ENCODE measurements at regions not wholly inside any gene's neighbourhood (a gene's known extent, or its start where the extent isn't known, plus 50 kb on each side); places are given as distances from the start of the nearest gene placed in this dataset.

- DNase-seq (no peak), ATAC-seq (ENCODE audit: insufficient read depth, low read depth) (no peak)
- Histone ChIP-seq H3K9ac (ENCODE audit: low read depth, low read length) (no peak overlapping the region), H3K27ac (ENCODE audit: low read length) (no peak overlapping the region), H4K20me1 (ENCODE audit: insufficient read depth, low read length) (no peaks in the 10 kb centered on the region), H3K9me3 (ENCODE audit: insufficient read depth, low read length, severe bottlenecking) (no peaks in the 10 kb centered on the region), H2AFZ (ENCODE audit: low read depth, low read length) (no peak overlapping the region), H3K4me3 (ENCODE audit: low read depth in 1 of 2, low read length in 2 of 2) (no peak overlapping the region), H3K4me2 (ENCODE audit: insufficient read depth, low read length) (no peak overlapping the region), H3K27me3 (ENCODE audit: insufficient read depth, low read length, poor library complexity) (no peaks in the 10 kb centered on the region), H3K4me1 (ENCODE audit: insufficient read depth, low read length) (no peaks in the 10 kb centered on the region), H3K79me2 (ENCODE audit: insufficient read depth, low read length) (no peaks in the 10 kb centered on the region), H3K36me3 (ENCODE audit: insufficient read depth, low read length) (no peaks in the 10 kb centered on the region)
- TF ChIP-seq EZH2 (IDR thresholded peaks at IDR 0.05; ENCODE audit: borderline replicate concordance, low read depth, low read length, severe bottlenecking) (no peak), CTCF (IDR thresholded peaks at IDR 0.05; ENCODE audit: borderline replicate concordance, extremely low read depth, low read length, poor library complexity, severe bottlenecking) (no peak)
Observed at GRCh38 chr14:53491884-53492277, 338.8 kb upstream of the DDHD1 start.

DNA sequence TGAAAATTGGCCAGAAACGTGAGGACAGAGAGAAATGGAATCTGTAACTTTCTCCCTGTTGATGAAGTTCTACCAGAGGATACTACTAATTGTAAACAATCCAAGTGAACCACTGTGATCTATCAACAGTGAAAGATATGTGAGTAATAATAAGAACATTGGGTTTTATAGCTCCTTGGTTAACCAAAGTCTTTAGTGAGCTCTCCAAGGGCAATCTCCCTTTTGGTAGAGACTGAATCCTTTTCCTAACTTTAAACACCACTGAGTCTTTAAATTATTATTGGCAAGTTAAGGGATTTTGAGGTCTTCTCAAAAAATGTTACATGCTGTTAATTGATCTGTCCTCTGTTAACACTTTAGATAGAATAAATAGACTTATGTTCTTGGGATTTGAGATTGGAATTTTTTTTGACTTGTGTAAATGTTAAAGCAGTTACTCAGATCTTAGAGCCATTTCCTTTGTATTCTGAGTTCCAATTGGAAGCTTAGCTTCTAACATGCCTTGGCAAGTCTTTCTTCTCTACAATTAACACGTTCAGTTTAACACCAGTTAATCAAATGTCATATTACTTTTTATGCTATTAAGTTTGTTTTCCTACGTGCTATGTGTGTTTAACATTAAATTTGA is 338.2 kb upstream of the DDHD1 start:
- Histone ChIP-seq H4K20me1 (ENCODE audit: insufficient read depth, low read length) (no peaks in the 10 kb centered on the region), H3K27me3 (ENCODE audit: insufficient read depth, low read length, poor library complexity) (no peaks in the 10 kb centered on the region), H3K9me3 (ENCODE audit: insufficient read depth, low read length, severe bottlenecking) (no peaks in the 10 kb centered on the region), H3K36me3 (ENCODE audit: insufficient read depth, low read length) (no peaks in the 10 kb centered on the region), H3K9ac (ENCODE audit: low read depth, low read length) (no peak overlapping the region), H3K4me3 (ENCODE audit: low read depth in 1 of 2, low read length in 2 of 2) (no peak overlapping the region), H2AFZ (ENCODE audit: low read depth, low read length) (no peak overlapping the region), H3K4me1 (ENCODE audit: insufficient read depth, low read length) (no peaks in the 10 kb centered on the region), H3K4me2 (ENCODE audit: insufficient read depth, low read length) (no peak overlapping the region), H3K79me2 (ENCODE audit: insufficient read depth, low read length) (no peaks in the 10 kb centered on the region), H3K27ac (ENCODE audit: low read length) (no peak overlapping the region)
- DNase-seq (no peak), ATAC-seq (ENCODE audit: insufficient read depth, low read depth) (no peak)
- TF ChIP-seq CTCF (IDR thresholded peaks at IDR 0.05; ENCODE audit: borderline replicate concordance, extremely low read depth, low read length, poor library complexity, severe bottlenecking) = no peak

GRCh38 chr14:53478174-53478573 is 325.1 kb upstream of the DDHD1 start:
- ATAC-seq (ENCODE audit: insufficient read depth, low read depth) (no peak), DNase-seq (no peak)
- H3K9ac ChIP-seq (ENCODE audit: low read depth, low read length) = no peak overlapping the region
- H3K4me1 ChIP-seq (ENCODE audit: insufficient read depth, low read length) = no peaks in the 10 kb centered on the region
- no peak overlapping the region for H3K4me2 ChIP-seq (ENCODE audit: insufficient read depth, low read length)
- no peaks in the 10 kb centered on the region for H3K27me3 ChIP-seq (ENCODE audit: insufficient read depth, low read length, poor library complexity)
- H4K20me1 ChIP-seq (ENCODE audit: insufficient read depth, low read length) = no peaks in the 10 kb centered on the region
- H3K27ac ChIP-seq (ENCODE audit: low read length) = no peak overlapping the region
- H3K9me3 ChIP-seq (ENCODE audit: insufficient read depth, low read length, severe bottlenecking) = peaks cover 16% of the 10 kb centered on the region
- TF ChIP-seq CTCF (IDR thresholded peaks at IDR 0.05; ENCODE audit: borderline replicate concordance, extremely low read depth, low read length, poor library complexity, severe bottlenecking) = no peak
- no peak for TF ChIP-seq EZH2 (IDR thresholded peaks at IDR 0.05; ENCODE audit: borderline replicate concordance, low read depth, low read length, severe bottlenecking)
- H3K79me2 ChIP-seq (ENCODE audit: insufficient read depth, low read length) = no peaks in the 10 kb centered on the region; the same call in 1 of the 2 replicates
- H3K36me3 ChIP-seq (ENCODE audit: insufficient read depth, low read length) = peaks cover 6% of the 10 kb centered on the region; the same call in 1 of the 2 replicates
- no peak overlapping the region for H3K4me3 ChIP-seq (ENCODE audit: low read depth in 1 of 2, low read length in 2 of 2)
- no peak overlapping the region for H2AFZ ChIP-seq (ENCODE audit: low read depth, low read length)

DNA sequence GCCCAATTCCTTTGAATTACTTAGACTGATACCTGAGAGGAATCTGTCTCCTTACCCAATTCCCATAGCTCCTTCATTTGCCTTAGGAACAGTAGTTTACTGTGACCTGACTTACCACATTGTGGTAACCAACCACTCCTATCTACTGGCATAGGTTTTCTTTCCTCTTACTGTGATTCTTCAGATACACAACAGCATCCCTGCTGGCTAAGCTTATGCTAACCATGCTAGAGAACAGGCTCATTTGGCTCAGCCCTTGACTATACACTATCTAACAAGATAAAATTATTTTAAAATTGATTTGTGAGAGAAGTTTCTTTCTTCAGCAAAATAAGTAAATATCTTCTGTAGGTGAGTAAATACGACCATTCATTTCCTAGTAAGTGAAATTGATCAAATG is 320.4 kb upstream of the DDHD1 start:
- Histone ChIP-seq H3K36me3 (ENCODE audit: insufficient read depth, low read length) (no peaks in the 10 kb centered on the region), H3K4me3 (ENCODE audit: low read depth in 1 of 2, low read length in 2 of 2) (no peak overlapping the region), H3K27ac (ENCODE audit: low read length) (no peak overlapping the region), H4K20me1 (ENCODE audit: insufficient read depth, low read length) (no peaks in the 10 kb centered on the region), H3K4me1 (ENCODE audit: insufficient read depth, low read length) (no peaks in the 10 kb centered on the region), H3K9me3 (ENCODE audit: insufficient read depth, low read length, severe bottlenecking) (no peaks in the 10 kb centered on the region), H2AFZ (ENCODE audit: low read depth, low read length) (no peak overlapping the region), H3K79me2 (ENCODE audit: insufficient read depth, low read length) (peaks cover 11% of the 10 kb centered on the region), H3K4me2 (ENCODE audit: insufficient read depth, low read length) (no peak overlapping the region), H3K27me3 (ENCODE audit: insufficient read depth, low read length, poor library complexity) (no peaks in the 10 kb centered on the region), H3K9ac (ENCODE audit: low read depth, low read length) (no peak overlapping the region)
- ATAC-seq (ENCODE audit: insufficient read depth, low read depth) (no peak), DNase-seq (no peak)
- TF ChIP-seq CTCF (IDR thresholded peaks at IDR 0.05; ENCODE audit: borderline replicate concordance, extremely low read depth, low read length, poor library complexity, severe bottlenecking) (no peak), EZH2 (IDR thresholded peaks at IDR 0.05; ENCODE audit: borderline replicate concordance, low read depth, low read length, severe bottlenecking) (no peak)

Measured in DND-41 (cell line).